Testis (tissue), 2 donors: ENCODE measurements at regions not wholly inside any gene's neighbourhood (a gene's known extent, or its start where the extent isn't known, plus 50 kb on each side); places are given as distances from the start of the nearest gene placed in this dataset.

ENCODE experiments used
- POLR2A ChIP-seq: fragments of 450-650 bp; IDR thresholded peaks from one replicate; pipeline ENCODE4 v1.6.1; 2017; ENCODE audit warnings: antibody characterized with exemption, mild to moderate bottlenecking, moderate library complexity
- TF ChIP-seq, protein P1 (sequence below), 3 experiments: fragments of 450-650 bp in 2 of 3; fragments of 200-600 bp in 1 of 3; sonication (generic) in 1 of 3; IDR thresholded peaks; one replicate each; pipeline ENCODE4 v1.5.1; 2016 to 2019; ENCODE audit warnings: antibody characterized with exemption in 3 of 3, mild to moderate bottlenecking in 2 of 3, moderate library complexity in 1 of 3

DNA sequence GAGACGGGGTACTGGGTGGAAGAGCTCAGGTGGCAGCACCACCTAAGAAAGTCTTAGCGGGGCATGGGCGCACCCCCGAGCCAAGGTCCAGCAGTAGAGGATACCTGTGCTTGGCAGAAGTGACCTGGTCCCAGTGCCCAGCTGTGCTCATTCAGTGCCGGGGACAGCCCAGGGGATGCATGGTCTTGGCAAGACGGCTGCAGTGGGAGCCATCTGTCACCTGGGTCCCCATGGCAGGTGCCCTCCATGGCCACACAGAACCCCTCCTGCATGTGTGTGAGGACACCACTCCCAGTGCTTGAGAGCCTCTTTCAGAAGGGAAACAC is 664.7 kb downstream of the QKI start:
- TF ChIP-seq, protein P1, sequence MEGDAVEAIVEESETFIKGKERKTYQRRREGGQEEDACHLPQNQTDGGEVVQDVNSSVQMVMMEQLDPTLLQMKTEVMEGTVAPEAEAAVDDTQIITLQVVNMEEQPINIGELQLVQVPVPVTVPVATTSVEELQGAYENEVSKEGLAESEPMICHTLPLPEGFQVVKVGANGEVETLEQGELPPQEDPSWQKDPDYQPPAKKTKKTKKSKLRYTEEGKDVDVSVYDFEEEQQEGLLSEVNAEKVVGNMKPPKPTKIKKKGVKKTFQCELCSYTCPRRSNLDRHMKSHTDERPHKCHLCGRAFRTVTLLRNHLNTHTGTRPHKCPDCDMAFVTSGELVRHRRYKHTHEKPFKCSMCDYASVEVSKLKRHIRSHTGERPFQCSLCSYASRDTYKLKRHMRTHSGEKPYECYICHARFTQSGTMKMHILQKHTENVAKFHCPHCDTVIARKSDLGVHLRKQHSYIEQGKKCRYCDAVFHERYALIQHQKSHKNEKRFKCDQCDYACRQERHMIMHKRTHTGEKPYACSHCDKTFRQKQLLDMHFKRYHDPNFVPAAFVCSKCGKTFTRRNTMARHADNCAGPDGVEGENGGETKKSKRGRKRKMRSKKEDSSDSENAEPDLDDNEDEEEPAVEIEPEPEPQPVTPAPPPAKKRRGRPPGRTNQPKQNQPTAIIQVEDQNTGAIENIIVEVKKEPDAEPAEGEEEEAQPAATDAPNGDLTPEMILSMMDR (IDR thresholded peaks at IDR 0.05), result no peak
- no peak for TF ChIP-seq POLR2A
